Breast epithelium (tissue), 4 donors: ENCODE measurements at regions not wholly inside any gene's neighbourhood (a gene's known extent, or its start where the extent isn't known, plus 50 kb on each side); places are given as distances from the start of the nearest gene placed in this dataset.

Experiments used
- DNase-seq, 2 donors: peaks; one replicate each; pipeline ENCODE4 v3.0.0-alpha.2; 2019; ENCODE audit warnings: low spot score in 2 of 2
- H3K27ac ChIP-seq, 2 donors: fragments of 200-600 bp; sonication (generic) in 1 of 2; one replicate each; pipeline ENCODE4 v1.5.1; 2016 to 2019; ENCODE audit warnings: mild to moderate bottlenecking in 1 of 2
- H3K27me3 ChIP-seq, 2 donors: fragments of 200-600 bp; sonication (generic) in 1 of 2; one replicate each; pipeline versions ENCODE4 v1.5.1 to v1.6.0; 2017 to 2019; ENCODE audit warnings: control low read depth in 1 of 2, mild to moderate bottlenecking in 1 of 2
- H3K36me3 ChIP-seq: fragments of 200-600 bp; one replicate; pipeline ENCODE4 v1.5.1; 2019
- H3K4me1 ChIP-seq, 2 donors: fragments of 200-600 bp; sonication (generic); one replicate each; pipeline ENCODE4 v1.5.1; 2016 to 2019; ENCODE audit warnings: control low read depth in 1 of 2
- H3K4me3 ChIP-seq, 3 donors: fragments of 200-600 bp; sonication (generic); 1 replicate in 2 of 3; 2 replicates in 1 of 3; pipeline ENCODE4 v1.5.1; 2016 to 2019; ENCODE audit warnings: mild to moderate bottlenecking in 3 of 3, moderate library complexity in 2 of 3
- H3K9me3 ChIP-seq, 2 donors: fragments of 200-600 bp; sonication (generic) in 1 of 2; one replicate each; pipeline ENCODE4 v1.5.1; 2016 to 2019; ENCODE audit warnings: control low read depth in 1 of 2
- POLR2A ChIP-seq: fragments of 450-650 bp; IDR thresholded peaks from one replicate; pipeline ENCODE4 v1.6.1; 2016; ENCODE audit warnings: antibody characterized with exemption, mild to moderate bottlenecking, moderate library complexity
- POLR2AphosphoS5 ChIP-seq, 3 donors: sonication (generic); formaldehyde crosslinking; IDR thresholded peaks; one replicate each; pipeline ENCODE4 v1.6.1; 2017; ENCODE audit warnings: antibody characterized with exemption in 3 of 3
- intact Hi-C: fragments of 100-400 bp; cut with DNase I; formaldehyde crosslinking; loops from one replicate; pipeline ENCODE4 v1.15.1; 2023; ENCODE audit warnings: low total_unique reads
- TF ChIP-seq, protein P1 (sequence below), 3 donors: fragments of 450-650 bp; IDR thresholded peaks; one replicate each; pipeline ENCODE4 v1.5.1; 2016 to 2017; ENCODE audit warnings: antibody characterized with exemption in 3 of 3, mild to moderate bottlenecking in 3 of 3, moderate library complexity in 3 of 3

DNA sequence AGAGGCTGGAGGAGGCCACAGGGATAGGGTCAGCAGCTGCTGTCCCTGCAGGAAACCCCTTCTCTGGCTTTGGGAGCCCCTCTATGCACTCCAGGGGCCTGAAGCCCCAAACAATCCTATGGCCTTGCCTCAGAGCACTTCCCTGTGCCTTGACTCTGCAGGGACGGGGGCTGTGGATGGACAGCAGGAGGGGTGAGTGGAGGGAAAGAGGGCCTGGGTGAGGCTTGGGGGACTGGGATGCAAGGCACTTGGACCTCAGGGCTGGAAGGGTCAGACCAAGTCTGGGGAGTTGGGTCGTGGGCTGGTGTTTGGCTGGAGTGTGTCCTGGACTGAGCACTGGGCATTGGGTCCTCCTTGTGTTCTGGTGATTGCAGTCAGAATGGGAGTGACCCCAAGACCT is 769.8 kb downstream of the EPHA3 start:
- H3K4me3 ChIP-seq = no peak overlapping the region
- H3K36me3 ChIP-seq = no peaks in the 10 kb centered on the region
- TF ChIP-seq, protein P1, sequence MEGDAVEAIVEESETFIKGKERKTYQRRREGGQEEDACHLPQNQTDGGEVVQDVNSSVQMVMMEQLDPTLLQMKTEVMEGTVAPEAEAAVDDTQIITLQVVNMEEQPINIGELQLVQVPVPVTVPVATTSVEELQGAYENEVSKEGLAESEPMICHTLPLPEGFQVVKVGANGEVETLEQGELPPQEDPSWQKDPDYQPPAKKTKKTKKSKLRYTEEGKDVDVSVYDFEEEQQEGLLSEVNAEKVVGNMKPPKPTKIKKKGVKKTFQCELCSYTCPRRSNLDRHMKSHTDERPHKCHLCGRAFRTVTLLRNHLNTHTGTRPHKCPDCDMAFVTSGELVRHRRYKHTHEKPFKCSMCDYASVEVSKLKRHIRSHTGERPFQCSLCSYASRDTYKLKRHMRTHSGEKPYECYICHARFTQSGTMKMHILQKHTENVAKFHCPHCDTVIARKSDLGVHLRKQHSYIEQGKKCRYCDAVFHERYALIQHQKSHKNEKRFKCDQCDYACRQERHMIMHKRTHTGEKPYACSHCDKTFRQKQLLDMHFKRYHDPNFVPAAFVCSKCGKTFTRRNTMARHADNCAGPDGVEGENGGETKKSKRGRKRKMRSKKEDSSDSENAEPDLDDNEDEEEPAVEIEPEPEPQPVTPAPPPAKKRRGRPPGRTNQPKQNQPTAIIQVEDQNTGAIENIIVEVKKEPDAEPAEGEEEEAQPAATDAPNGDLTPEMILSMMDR (IDR thresholded peaks at IDR 0.05) = no peak
- TF ChIP-seq POLR2A = no peak
- TF ChIP-seq POLR2AphosphoS5 (IDR thresholded peaks at IDR 0.05) = no peak
- H3K4me1 ChIP-seq = no peaks in the 10 kb centered on the region
- no peak overlapping the region for H3K27ac ChIP-seq
- intact Hi-C loops = no loop called here
- no peaks in the 10 kb centered on the region for H3K9me3 ChIP-seq
- no peak for DNase-seq
- no peaks in the 10 kb centered on the region for H3K27me3 ChIP-seq

DNA sequence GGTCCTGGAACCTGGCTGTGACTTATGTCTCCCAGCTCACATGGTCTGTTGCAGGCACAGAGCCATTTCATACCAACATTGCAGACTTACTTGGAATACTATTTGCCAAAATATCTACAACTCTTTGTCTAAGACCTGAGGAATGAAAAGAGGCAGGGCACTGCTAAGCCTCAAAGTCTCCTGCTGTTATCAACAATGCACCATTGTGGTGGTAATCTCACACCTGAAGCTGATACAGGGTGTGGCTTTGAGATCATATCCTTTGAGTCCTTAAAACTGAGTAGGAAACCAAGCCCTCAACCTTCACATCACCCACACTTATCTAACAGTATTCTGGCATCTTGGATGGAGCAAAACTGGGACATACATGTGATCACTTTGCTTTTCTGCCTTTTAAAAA is 782.0 kb downstream of the EPHA3 start:
- intact Hi-C loops = no loop called here
- Histone ChIP-seq H3K4me3 (no peak overlapping the region), H3K36me3 (no peaks in the 10 kb centered on the region), H3K9me3 (peaks cover 8 to 16% of the 10 kb centered on the region in 2 donors), H3K4me1 (no peaks in the 10 kb centered on the region), H3K27me3 (no peaks in the 10 kb centered on the region), H3K27ac (no peak overlapping the region)
- DNase-seq = no peak
- TF ChIP-seq, protein P1 (IDR thresholded peaks at IDR 0.05) = no peak
- TF ChIP-seq POLR2A (no peak), POLR2AphosphoS5 (IDR thresholded peaks at IDR 0.05) (no peak)

GRCh38 chr3:89908711-89909213 is 801.3 kb downstream of the EPHA3 start:
- intact Hi-C loops = no loop called here
- no peak overlapping the region for H3K4me3 ChIP-seq
- no peaks in the 10 kb centered on the region for H3K4me1 ChIP-seq
- no peaks in the 10 kb centered on the region for H3K27me3 ChIP-seq
- no peak for DNase-seq
- no peaks in the 10 kb centered on the region for H3K36me3 ChIP-seq
- TF ChIP-seq, protein P1 (IDR thresholded peaks at IDR 0.05) = no peak
- TF ChIP-seq POLR2AphosphoS5 (IDR thresholded peaks at IDR 0.05) = no peak
- TF ChIP-seq POLR2A = no peak
- H3K9me3 ChIP-seq = peaks cover 6 to 8% of the 10 kb centered on the region in 2 donors
- no peak overlapping the region for H3K27ac ChIP-seq

- intact Hi-C loops = no loop called here
- no peak overlapping the region for H3K4me3 ChIP-seq
- DNase-seq = no peak
- H3K9me3 ChIP-seq = no peaks in the 10 kb centered on the region
- no peaks in the 10 kb centered on the region for H3K4me1 ChIP-seq
- TF ChIP-seq, protein P1 (IDR thresholded peaks at IDR 0.05) = no peak
- TF ChIP-seq POLR2AphosphoS5 (IDR thresholded peaks at IDR 0.05) (no peak), POLR2A (no peak)
- no peaks in the 10 kb centered on the region for H3K36me3 ChIP-seq
- no peaks in the 10 kb centered on the region for H3K27me3 ChIP-seq
- H3K27ac ChIP-seq = no peak overlapping the region
Measured at GRCh38 chr3:89912031-89912430, 804.6 kb downstream of the EPHA3 start.

GRCh38 chr3:89923921-89924610 is 816.6 kb downstream of the EPHA3 start:
- H3K27me3 ChIP-seq = no peaks in the 10 kb centered on the region
- H3K4me1 ChIP-seq = no peaks in the 10 kb centered on the region
- no peak for DNase-seq
- no peaks in the 10 kb centered on the region for H3K9me3 ChIP-seq
- intact Hi-C loops = no loop called here
- no peak overlapping the region for H3K4me3 ChIP-seq
- TF ChIP-seq, protein P1 (IDR thresholded peaks at IDR 0.05) = no peak
- TF ChIP-seq POLR2AphosphoS5 (IDR thresholded peaks at IDR 0.05) (no peak), POLR2A (no peak)
- H3K36me3 ChIP-seq = no peaks in the 10 kb centered on the region
- H3K27ac ChIP-seq = no peak overlapping the region
